ENCODE measurements at regions not wholly inside any gene's neighbourhood (a gene's known extent, or its start where the extent isn't known, plus 50 kb on each side); places are given as distances from the start of the nearest gene placed in this dataset.

DNA sequence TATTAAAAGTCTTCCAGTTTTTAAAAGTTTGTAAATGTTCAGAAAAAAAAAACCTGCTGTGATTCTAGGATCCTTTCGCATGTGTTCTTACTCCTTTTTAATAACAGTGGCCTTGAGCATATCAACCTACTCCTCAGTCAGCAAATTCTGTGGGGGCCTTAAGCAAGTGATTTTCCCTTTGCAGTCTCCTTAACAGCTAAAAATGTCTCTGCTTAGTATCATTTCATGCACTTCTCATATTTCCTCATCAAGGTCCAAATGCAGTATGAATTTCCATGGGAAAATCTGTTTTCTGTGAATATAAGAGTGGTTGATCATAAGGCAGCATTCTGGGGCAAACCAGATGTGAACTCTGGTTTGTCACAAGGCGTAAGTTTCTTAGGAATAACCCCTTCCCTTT, 2175.1 kb upstream of the PIK3C3 start:
- Mint-ChIP-seq H3K9me3 (peaks cover 6 to 8% of the 10 kb centered on the region in 2 donors), H3K36me3 (no peaks in the 10 kb centered on the region), H3K27ac (no peak overlapping the region)
- ATAC-seq, result no peak
- no peak for DNase-seq (ENCODE audit: low spot score in 2 of 2)

DNA sequence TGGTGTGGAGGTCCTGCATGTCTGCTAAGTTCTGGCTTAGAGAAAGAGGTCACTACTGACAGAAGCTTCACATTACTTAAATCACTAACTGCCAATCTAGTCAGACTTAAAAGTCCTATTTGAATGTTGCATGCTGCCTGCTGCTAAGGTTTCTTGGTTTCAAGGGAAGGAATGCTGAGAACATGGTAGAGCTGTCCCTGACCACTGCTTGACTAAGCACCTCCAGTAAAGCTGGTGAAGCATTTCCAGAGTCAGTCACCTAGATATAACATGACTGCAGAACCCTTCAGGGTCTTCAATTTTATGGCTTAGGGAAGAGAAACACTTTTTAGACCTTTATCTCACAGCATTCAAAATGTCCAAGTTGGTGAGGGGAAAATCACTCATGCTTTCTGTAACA, 2178.3 kb upstream of the PIK3C3 start:
- H3K9me3 Mint-ChIP-seq, result peaks cover 8 to 13% of the 10 kb centered on the region in 2 donors
- no peak overlapping the region for H3K27ac Mint-ChIP-seq
- H3K36me3 Mint-ChIP-seq, result no peaks in the 10 kb centered on the region
- ATAC-seq (no peak), DNase-seq (ENCODE audit: low spot score in 2 of 2) (no peak)

DNA sequence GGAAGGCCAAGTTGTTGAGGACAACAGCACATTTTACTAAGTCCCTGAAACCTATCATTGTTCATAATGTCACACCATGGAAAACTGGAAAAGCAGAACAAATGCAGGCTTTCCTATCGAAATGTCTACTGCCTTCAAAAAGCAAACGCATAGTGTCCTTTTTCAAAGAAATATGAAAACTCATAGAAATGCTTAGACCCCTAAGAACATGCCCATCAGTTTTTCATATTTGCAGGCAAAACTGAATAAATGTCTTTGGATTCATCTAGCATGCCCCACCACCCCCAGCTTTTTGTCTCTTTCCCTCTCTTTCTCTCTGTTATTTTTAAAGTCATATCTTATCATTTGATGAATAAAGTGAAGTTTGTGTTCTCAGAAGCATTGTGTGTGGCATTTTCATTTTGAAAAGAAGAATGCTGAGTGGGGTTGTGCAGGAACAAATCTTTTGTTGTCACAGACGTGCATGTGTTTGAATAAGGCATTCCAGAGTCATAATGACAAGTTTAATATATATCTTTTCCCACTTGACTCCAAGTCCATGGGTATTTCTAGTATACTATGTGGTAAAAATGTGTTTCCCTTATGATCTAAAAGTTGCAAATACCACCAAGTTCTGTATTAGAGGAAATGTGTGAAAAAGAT, 2180.0 kb upstream of the PIK3C3 start:
- ATAC-seq (no peak), DNase-seq (ENCODE audit: low spot score in 2 of 2) (no peak)
- Mint-ChIP-seq H3K36me3 (no peaks in the 10 kb centered on the region), H3K9me3 (peaks cover 3 to 7% of the 10 kb centered on the region in 2 donors), H3K27ac (no peak overlapping the region)

DNA sequence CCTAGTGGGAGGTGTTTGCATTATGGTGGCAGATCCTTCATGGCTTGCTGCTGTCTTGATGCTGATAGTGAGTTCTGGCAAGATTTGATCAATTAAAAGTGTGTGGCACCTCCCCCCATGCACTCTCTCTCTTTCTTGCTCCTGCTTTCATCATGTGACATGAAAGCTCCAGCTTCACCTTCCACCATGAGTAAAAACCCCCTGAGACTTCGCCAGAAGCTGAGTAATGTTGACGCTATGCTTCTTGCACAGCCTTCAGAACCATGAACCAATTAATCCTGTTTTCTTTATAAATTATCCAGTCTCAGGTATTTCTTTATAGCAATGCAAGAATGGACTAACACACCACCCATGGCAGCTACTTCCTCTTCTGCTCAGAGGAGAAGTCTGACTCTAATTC, 2181.4 kb upstream of the PIK3C3 start:
- ATAC-seq (no peak), DNase-seq (ENCODE audit: low spot score in 2 of 2) (no peak)
- H3K9me3 Mint-ChIP-seq, result peaks cover 0 to 7% of the 10 kb centered on the region in 2 donors
- H3K36me3 Mint-ChIP-seq, result no peaks in the 10 kb centered on the region
- H3K27ac Mint-ChIP-seq, result no peak overlapping the region

DNA sequence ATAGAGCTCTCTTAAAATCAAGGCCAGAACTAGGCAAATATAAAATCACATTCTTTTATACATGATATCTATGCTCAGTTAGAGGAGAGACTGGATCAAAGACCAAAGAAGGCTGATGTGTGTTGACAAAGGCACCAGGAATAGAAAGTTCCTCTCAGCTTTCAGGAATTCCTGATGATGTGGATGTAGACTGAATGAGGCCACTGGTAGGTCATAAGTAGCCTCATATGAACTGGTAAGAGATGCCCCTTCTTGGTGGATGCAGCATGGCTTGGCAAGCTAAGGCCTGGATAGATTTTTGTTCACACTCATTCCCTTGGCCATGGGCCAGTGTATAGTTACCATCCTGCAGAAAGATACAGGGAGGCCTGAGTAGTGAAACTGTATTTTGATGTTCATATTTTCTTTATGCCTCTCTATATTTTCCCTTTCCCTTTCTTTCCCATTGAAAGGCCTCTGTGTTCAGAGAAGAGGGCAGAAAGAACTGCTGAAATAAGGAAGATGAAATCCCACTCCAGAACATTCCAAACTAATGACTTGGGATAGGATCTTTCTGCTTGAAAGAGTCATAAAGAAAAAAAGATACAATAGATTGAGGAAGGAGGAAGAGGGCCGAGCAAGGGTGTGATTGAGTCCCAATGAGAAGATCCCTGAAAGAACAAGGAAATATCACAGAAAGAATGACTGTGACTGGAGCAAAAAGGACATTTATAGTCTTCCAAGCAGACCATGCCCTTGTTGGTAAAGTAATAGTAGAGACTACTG, 2182.7 kb upstream of the PIK3C3 start:
- H3K27ac Mint-ChIP-seq, result no peak overlapping the region
- H3K9me3 Mint-ChIP-seq, result peaks cover 0 to 7% of the 10 kb centered on the region in 2 donors
- H3K36me3 Mint-ChIP-seq, result no peaks in the 10 kb centered on the region
- ATAC-seq (no peak), DNase-seq (ENCODE audit: low spot score in 2 of 2) (no peak)

DNA sequence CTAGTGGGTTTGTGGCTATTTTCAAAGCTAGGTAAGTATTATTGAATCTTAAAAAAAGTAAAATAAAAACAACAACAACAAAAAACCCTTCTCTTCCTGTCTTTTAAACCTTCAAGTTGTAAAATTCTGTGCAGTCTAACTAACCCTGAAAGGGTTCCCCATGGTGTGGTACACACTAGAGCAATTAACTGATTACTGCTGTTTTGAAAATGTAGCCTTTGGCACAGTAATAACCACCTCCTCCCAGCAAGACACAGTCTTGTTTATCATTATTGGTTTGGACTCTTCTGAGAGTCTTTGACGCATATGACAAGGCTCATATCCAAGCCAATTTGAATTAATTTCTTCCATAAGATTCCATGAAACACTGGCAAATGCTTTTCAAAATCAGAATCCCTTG, 2184.6 kb upstream of the PIK3C3 start:
- no peak for ATAC-seq
- no peak for DNase-seq (ENCODE audit: low spot score in 2 of 2)

DNA sequence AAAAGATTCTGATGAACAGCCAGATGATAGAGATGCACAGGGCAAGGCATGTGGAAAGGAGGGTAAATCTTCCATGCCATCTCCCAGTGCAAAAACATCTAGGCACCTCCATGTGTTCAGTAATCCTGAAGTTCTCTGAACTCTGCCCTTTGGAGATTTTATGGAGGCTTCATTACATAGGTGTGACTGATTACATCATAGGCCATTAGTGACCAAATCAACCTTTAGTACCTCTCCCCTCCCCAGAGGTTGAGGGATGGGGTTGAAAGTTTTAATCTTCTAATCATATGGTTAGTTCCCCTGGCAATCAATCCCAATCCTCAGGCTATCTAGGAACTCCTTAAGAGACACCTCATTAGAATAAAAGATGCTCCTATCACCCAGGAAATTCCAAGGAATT, 2190.2 kb upstream of the PIK3C3 start:
- peaks cover 9 to 10% of the 10 kb centered on the region in 2 donors for H3K9me3 Mint-ChIP-seq
- H3K36me3 Mint-ChIP-seq, result peaks cover 5 to 8% of the 10 kb centered on the region in 2 donors
- DNase-seq (ENCODE audit: low spot score in 2 of 2), result no peak
- no peak for ATAC-seq
- H3K27ac Mint-ChIP-seq, result no peak overlapping the region

More for the DNA sequence above, 2184.6 kb upstream of the PIK3C3 start:
- H3K36me3 Mint-ChIP-seq, result no peaks in the 10 kb centered on the region
- H3K9me3 Mint-ChIP-seq, result peaks cover under 1 to 7% of the 10 kb centered on the region in 2 donors
- no peak overlapping the region for H3K27ac Mint-ChIP-seq

DNA sequence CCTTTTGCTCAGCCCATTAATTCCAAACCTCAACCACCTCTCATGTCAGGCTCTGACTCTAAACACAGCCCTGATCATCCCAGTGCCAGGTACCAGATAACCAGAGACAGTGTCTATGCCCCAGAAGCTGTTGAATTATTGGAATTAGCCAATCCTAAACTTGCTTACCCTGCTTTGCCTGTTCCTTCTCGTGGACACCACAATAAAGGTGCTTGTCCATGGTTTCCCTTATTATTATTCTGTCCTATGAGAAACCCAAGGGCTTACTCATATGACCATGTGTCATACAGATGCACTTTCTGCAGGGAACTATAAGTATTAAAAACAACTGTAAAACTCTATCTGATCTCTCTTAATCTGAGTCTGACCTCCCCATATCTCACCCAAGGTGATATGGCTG, 2193.8 kb upstream of the PIK3C3 start:
- ATAC-seq (no peak), DNase-seq (ENCODE audit: low spot score in 2 of 2) (no peak)
- peaks cover 17 to 21% of the 10 kb centered on the region in 2 donors for H3K9me3 Mint-ChIP-seq
- no peak overlapping the region for H3K27ac Mint-ChIP-seq
- peaks cover 5 to 8% of the 10 kb centered on the region in 2 donors for H3K36me3 Mint-ChIP-seq

DNA sequence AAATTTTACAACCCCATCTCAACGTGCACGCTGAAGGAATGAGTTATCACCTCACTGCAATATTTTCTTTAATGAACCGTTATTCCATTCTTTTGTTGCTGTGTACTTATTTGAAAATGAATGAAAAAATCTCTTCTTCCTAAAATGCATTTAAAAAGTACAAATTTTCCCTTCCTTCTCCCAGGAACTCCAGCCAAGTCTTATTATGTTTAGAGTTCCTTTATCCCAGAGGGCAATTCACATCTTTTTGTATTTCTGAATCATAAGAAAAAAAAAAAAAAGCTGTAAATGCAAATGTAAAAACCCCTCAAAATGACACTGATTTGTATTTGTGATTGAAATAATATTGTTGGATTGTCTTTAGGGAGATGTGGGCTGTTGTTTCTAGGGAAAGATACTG, 2194.3 kb upstream of the CELF4 start:
- Mint-ChIP-seq H3K27ac (no peak overlapping the region), H3K36me3 (peaks cover 5 to 9% of the 10 kb centered on the region in 2 donors), H3K9me3 (peaks cover 18 to 23% of the 10 kb centered on the region in 2 donors)
- ATAC-seq (no peak), DNase-seq (ENCODE audit: low spot score in 2 of 2) (no peak)

DNA sequence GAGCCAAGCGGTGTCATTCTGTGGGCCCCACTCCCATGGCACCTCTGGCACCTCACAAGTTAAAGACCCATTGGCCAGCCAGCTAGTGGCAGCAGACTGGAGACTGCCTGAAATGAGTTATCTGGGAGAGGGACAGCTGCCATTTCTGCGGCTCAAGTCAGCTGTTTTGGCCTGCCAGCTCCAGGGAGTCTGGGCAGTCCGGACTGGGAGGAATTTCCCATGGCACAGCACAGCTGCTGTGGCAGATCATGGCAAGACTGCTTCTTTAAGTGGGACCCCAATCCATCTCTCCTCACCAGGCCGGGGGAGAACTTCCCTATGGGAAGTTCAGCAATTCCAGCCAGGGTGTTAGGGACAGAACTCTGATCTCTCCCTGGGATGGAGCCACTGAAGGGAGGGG, 2187.6 kb upstream of the CELF4 start:
- Mint-ChIP-seq H3K9me3 (peaks cover 26 to 30% of the 10 kb centered on the region in 2 donors), H3K36me3 (peaks cover 0 to 8% of the 10 kb centered on the region in 2 donors), H3K27ac (no peak overlapping the region)
- ATAC-seq, result no peak
- no peak for DNase-seq (ENCODE audit: low spot score in 2 of 2)

DNA sequence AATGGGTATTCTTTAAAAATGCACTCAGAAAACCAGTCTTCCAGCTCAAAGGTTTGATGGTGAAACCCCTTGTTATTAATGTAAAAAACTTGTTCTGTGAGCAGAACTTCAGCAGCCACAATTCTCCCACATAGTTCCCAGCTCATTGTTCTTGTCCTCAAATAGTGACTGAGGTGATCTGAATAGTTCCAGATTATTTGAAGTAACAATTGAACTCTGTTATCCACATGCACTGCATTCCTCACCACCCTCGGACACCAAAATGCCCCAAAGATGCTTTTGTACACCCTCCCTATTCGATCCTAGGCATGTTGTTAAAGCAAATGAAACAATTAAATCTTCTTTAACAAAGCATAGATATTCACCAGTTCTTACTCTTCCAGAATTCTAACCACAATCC, 2186.8 kb upstream of the CELF4 start:
- Mint-ChIP-seq H3K9me3 (peaks cover 26% of the 10 kb centered on the region in 2 donors), H3K27ac (no peak overlapping the region), H3K36me3 (peaks cover 0 to 8% of the 10 kb centered on the region in 2 donors)
- DNase-seq (ENCODE audit: low spot score in 2 of 2) (no peak), ATAC-seq (no peak)

DNA sequence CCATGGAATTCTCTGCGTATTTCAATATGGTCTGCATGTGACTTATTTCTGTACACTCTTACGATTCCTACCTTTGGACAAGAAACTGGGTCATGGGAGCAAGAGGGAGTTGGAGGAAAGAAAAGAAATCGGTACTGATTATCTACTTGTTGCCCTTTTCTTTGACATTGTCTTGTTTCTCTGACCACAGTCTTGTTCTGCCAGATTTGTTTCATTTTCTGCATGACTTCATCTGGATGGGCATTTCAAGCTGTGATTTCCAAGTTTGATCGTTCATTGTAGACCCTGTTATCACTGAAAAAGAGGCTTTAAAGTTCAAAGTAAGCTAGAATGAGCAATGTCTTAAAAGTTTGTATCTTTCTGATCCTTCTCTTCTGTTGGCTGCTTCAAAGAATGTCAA, 2186.3 kb upstream of the CELF4 start:
- Mint-ChIP-seq H3K27ac (no peak overlapping the region), H3K36me3 (peaks cover 0 to 8% of the 10 kb centered on the region in 2 donors), H3K9me3 (peaks cover 26 to 27% of the 10 kb centered on the region in 2 donors)
- DNase-seq (ENCODE audit: low spot score in 2 of 2) (no peak), ATAC-seq (no peak)

DNA sequence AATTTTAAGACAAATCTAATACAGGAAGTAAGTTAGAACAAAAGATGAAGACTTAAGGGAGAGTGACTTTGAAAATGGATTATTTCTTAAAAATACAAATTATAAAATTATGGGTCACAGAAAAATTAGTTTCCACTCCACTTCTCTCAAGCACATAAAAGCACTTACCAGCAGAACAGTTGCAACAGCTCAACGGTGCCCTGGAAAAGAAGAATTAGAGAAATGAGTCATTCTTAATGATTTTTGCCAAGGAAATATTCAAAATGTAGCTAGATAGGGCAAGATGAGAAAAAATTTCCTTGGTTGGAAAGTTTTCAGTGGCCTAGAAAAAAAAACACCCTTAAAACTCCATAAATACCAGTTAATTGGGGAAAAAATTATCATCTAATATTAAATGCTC, 2185.6 kb upstream of the CELF4 start:
- ATAC-seq (no peak), DNase-seq (ENCODE audit: low spot score in 2 of 2) (no peak)
- H3K27ac Mint-ChIP-seq, result no peak overlapping the region
- H3K36me3 Mint-ChIP-seq, result peaks cover 0 to 8% of the 10 kb centered on the region in 2 donors
- peaks cover 22 to 23% of the 10 kb centered on the region in 2 donors for H3K9me3 Mint-ChIP-seq

DNA sequence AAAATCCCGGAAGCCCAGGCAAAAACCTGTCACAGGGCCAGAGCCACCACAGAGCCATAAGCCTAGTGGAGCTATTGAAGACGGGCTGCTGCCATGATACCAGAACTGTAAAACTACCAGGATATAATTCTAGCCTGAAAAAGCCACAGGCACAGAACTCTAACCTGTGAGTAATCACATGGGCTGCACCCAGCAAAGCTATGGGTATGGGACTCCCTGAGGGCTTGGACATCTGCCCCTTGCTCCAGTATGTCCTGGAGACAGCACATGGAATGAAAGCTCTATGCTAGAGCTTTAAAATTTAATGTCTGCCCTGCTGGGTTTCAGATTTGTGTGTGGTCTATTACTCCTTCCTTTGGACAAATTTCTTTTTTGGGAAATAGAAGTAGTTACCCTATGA, 2183.6 kb upstream of the CELF4 start:
- DNase-seq (ENCODE audit: low spot score in 2 of 2), result no peak
- Mint-ChIP-seq H3K9me3 (peaks cover 11 to 14% of the 10 kb centered on the region in 2 donors), H3K36me3 (no peaks in the 10 kb centered on the region), H3K27ac (no peak overlapping the region)
- ATAC-seq, result no peak

DNA sequence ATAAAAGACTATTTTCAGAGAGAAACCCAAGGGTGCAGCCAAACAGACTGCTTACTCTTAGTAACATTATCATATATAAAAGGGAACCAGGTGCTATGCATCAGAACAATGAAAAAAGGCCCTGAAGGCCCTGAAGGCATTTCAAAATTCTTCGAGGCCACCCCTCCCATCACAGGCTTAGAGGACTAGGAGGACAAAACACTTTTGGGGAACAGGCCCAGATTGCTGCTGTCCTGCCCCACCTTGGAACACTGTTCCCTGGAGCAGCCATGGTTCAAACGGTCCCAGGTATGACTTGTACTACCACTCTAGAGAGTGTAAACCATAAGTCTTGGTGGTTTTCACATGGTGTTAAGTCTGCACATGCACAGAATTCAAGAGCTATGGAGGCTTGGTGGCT, 2183.1 kb upstream of the CELF4 start:
- DNase-seq (ENCODE audit: low spot score in 2 of 2), result no peak
- no peak overlapping the region for H3K27ac Mint-ChIP-seq
- no peak for ATAC-seq
- H3K36me3 Mint-ChIP-seq, result no peaks in the 10 kb centered on the region
- H3K9me3 Mint-ChIP-seq, result peaks cover 9 to 10% of the 10 kb centered on the region in 2 donors

DNA sequence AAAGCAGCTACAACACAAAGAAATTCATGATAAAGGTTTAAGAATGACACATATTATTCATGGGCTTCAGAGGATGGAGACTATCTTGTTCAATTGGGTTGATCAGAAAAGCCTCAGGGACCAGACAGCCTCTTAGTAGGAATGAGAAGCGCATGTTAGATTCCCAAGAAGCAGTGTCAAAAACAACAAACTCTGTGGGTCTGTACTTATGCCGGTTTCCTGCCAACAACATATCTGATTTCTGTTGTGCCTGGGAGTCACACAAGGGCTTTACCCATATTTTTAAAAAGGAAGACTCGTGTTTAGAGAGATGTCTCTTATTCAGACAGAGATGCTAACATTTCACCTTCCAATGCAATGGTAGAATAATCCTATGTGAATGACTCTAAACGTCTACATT, 2180.6 kb upstream of the CELF4 start:
- H3K9me3 Mint-ChIP-seq, result peaks cover 5 to 7% of the 10 kb centered on the region in 2 donors
- no peaks in the 10 kb centered on the region for H3K36me3 Mint-ChIP-seq
- DNase-seq (ENCODE audit: low spot score in 2 of 2), result no peak
- H3K27ac Mint-ChIP-seq, result no peak overlapping the region
- ATAC-seq, result no peak

DNA sequence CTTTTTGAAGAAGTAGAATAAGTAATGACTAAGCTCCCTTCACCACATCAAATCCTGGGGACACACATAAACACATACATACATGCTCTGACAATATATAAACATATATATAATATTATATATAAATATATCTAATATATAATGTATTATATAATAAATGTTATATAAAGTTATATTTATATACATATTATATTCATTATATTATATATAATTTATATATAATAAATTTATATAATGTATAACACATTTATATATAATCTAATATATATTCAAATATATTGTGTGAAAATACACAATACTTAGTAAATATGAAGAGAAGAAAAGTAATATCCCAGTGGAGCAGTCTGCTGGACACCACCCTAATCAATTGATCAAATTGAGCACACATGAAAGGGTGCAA, 2177.9 kb upstream of the CELF4 start:
- DNase-seq (ENCODE audit: low spot score in 2 of 2) (no peak), ATAC-seq (no peak)
- no peaks in the 10 kb centered on the region for H3K36me3 Mint-ChIP-seq
- peaks cover 5 to 9% of the 10 kb centered on the region in 2 donors for H3K9me3 Mint-ChIP-seq
- H3K27ac Mint-ChIP-seq, result no peak overlapping the region

Data from activated naive CD4-positive, alpha-beta T cell treated with anti-CD3 and anti-CD28 coated beads, Interleukin-2, amount 50 U/mL, for 72 hours (primary cell).